Keratinocyte (primary cell): ENCODE measurements at regions not wholly inside any gene's neighbourhood (a gene's known extent, or its start where the extent isn't known, plus 50 kb on each side); places are given as distances from the start of the nearest gene placed in this dataset.

ENCODE experiments used
- DNase-seq: peaks from one replicate; pipeline ENCODE4 v3.0.0-alpha.2; 2011; ENCODE audit warnings: low read depth, missing footprints, low spot score
- FAIRE-seq: peaks from 2 replicates; lab custom pipeline; 2011; peaks lifted over from hg19 to GRCh38; lab: Jason Lieb, UNC
- H2AFZ ChIP-seq: 2 replicates; pipeline ENCODE4 v1.6.0; 2012; ENCODE audit warnings: low read length, control low read depth, inconsistent platforms; ENCODE audit not compliant: control insufficient read depth
- H3K27ac ChIP-seq: 2 replicates; pipeline ENCODE4 v1.5.1; 2011; ENCODE audit warnings: low read length; ENCODE audit not compliant: control insufficient read depth, insufficient read depth
- H3K27me3 ChIP-seq: 3 replicates; pipeline ENCODE4 v1.6.0; 2011; ENCODE audit warnings: low read length; ENCODE audit not compliant: control insufficient read depth, insufficient read depth; ENCODE audit errors: extremely low read depth
- H3K36me3 ChIP-seq, 2 experiments: 2 replicates in 1 of 2; 3 replicates in 1 of 2; pipeline ENCODE4 v1.5.1; 2011; ENCODE audit warnings: low read length in 2 of 2, mild to moderate bottlenecking in 1 of 2; ENCODE audit not compliant: control insufficient read depth in 2 of 2, insufficient read depth in 2 of 2; ENCODE audit errors: extremely low read depth in 1 of 2
- H3K4me1 ChIP-seq: 3 replicates; pipeline ENCODE4 v1.5.1; 2011; ENCODE audit warnings: low read length; ENCODE audit not compliant: control insufficient read depth, insufficient read depth; ENCODE audit errors: extremely low read depth
- H3K4me2 ChIP-seq: 3 replicates; pipeline ENCODE4 v1.6.0; 2011; ENCODE audit warnings: low read depth, low read length; ENCODE audit not compliant: control insufficient read depth, insufficient read depth; ENCODE audit errors: extremely low read depth
- H3K4me3 ChIP-seq, 3 experiments: fragments of 200-600 bp in 1 of 3; sonication (generic) in 1 of 3; 2 replicates in 2 of 3; 3 replicates in 1 of 3; pipeline ENCODE4 v1.5.1; 2011 to 2016; ENCODE audit warnings: low read length in 3 of 3, mild to moderate bottlenecking in 3 of 3, control low read depth in 2 of 3, inconsistent platforms in 1 of 3, low read depth in 1 of 3, mixed read lengths in 1 of 3, mixed run types in 1 of 3, moderate library complexity in 1 of 3; ENCODE audit not compliant: control insufficient read depth in 2 of 3, insufficient read depth in 2 of 3; ENCODE audit errors: extremely low read depth in 1 of 3
- H3K79me2 ChIP-seq: 2 replicates; pipeline ENCODE4 v1.6.0; 2012; ENCODE audit warnings: low read length; ENCODE audit not compliant: control insufficient read depth, insufficient read depth
- H3K9ac ChIP-seq: 3 replicates; pipeline ENCODE4 v1.6.0; 2011; ENCODE audit warnings: low read length; ENCODE audit not compliant: control insufficient read depth, insufficient read depth; ENCODE audit errors: extremely low read depth
- H3K9me1 ChIP-seq: 3 replicates; pipeline ENCODE4 v1.6.0; 2011; ENCODE audit warnings: low read length; ENCODE audit not compliant: control insufficient read depth, insufficient read depth; ENCODE audit errors: extremely low read depth
- H3K9me3 ChIP-seq: 2 replicates; pipeline ENCODE4 v1.5.1; 2012; ENCODE audit warnings: low read depth, low read length; ENCODE audit not compliant: control insufficient read depth
- H4K20me1 ChIP-seq: 3 replicates; pipeline ENCODE4 v1.6.0; 2011; ENCODE audit warnings: low read length; ENCODE audit not compliant: control insufficient read depth, insufficient read depth; ENCODE audit errors: extremely low read depth
- EZH2 ChIP-seq: IDR thresholded peaks from one replicate; pipeline ENCODE4 v1.6.1; 2012; ENCODE audit warnings: inconsistent platforms, mild to moderate bottlenecking, low read length, moderate library complexity
- dilution Hi-C: fragments of 300-500 bp; cut with MboI; formaldehyde crosslinking; loops from one replicate; pipeline ENCODE4 v1.7.0; 2020; ENCODE audit warnings: low sequenced_read_pairs; ENCODE audit not compliant: extremely low pct_ligation_motif_present
- TF ChIP-seq, protein P1 (sequence below), 3 experiments: IDR thresholded peaks in 1 of 3; conservative IDR thresholded peaks in 1 of 3; optimal IDR thresholded peaks in 1 of 3; 2 replicates in 2 of 3; 3 replicates in 1 of 3; pipeline versions ENCODE3 to v1.5.1; 2011; ENCODE audit warnings: low read length in 3 of 3, mild to moderate bottlenecking in 3 of 3, moderate library complexity in 2 of 3, control low read depth in 1 of 3, inconsistent platforms in 1 of 3; ENCODE audit not compliant: insufficient read depth in 2 of 3; ENCODE audit errors: extremely low read depth in 1 of 3

DNA sequence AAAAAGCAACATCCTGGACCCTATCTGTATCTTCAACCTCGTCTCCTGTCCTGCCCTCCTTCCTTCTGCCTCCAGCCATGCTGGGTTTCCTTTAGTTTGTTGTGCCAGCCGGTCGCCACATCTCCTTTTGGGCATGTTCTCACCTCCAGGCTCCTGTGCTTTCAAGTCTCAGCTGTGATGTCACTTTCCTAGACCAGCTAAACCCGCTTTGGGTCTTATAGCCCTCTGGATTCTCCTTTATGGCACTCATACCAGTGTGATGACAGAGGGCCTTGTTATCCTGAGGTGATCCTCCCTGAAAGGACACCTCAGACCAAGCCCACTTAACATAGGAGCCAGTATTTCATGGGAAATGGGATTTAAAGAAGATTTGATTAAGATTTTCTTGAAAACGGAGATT is 108.6 kb downstream of the EMX2 start:
- H4K20me1 ChIP-seq: no peaks in the 10 kb centered on the region
- H3K4me3 ChIP-seq: no peak overlapping the region
- no peaks in the 10 kb centered on the region for H3K36me3 ChIP-seq
- H3K27ac ChIP-seq: no peak overlapping the region
- FAIRE-seq: no peak
- H3K4me2 ChIP-seq: no peak overlapping the region
- DNase-seq: no peak
- no peaks in the 10 kb centered on the region for H3K9me1 ChIP-seq
- peaks cover 12% of the 10 kb centered on the region for H3K4me1 ChIP-seq
- no peak overlapping the region for H3K9ac ChIP-seq
- dilution Hi-C loops: no loop called here
- H3K9me3 ChIP-seq: peaks cover 5% of the 10 kb centered on the region
- no peaks in the 10 kb centered on the region for H3K27me3 ChIP-seq
- no peak for TF ChIP-seq EZH2
- TF ChIP-seq, protein P1, sequence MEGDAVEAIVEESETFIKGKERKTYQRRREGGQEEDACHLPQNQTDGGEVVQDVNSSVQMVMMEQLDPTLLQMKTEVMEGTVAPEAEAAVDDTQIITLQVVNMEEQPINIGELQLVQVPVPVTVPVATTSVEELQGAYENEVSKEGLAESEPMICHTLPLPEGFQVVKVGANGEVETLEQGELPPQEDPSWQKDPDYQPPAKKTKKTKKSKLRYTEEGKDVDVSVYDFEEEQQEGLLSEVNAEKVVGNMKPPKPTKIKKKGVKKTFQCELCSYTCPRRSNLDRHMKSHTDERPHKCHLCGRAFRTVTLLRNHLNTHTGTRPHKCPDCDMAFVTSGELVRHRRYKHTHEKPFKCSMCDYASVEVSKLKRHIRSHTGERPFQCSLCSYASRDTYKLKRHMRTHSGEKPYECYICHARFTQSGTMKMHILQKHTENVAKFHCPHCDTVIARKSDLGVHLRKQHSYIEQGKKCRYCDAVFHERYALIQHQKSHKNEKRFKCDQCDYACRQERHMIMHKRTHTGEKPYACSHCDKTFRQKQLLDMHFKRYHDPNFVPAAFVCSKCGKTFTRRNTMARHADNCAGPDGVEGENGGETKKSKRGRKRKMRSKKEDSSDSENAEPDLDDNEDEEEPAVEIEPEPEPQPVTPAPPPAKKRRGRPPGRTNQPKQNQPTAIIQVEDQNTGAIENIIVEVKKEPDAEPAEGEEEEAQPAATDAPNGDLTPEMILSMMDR (optimal IDR thresholded peaks at IDR 0.05 in 1 of 3, IDR thresholded peaks at IDR 0.05 in 1 of 3, conservative IDR thresholded peaks at IDR 0.05 in 1 of 3; ENCODE audit: extremely low read depth in 1 of 3, insufficient read depth in 2 of 3, low read length in 3 of 3): no peak
- H2AFZ ChIP-seq: no peak overlapping the region
- no peaks in the 10 kb centered on the region for H3K79me2 ChIP-seq

DNA sequence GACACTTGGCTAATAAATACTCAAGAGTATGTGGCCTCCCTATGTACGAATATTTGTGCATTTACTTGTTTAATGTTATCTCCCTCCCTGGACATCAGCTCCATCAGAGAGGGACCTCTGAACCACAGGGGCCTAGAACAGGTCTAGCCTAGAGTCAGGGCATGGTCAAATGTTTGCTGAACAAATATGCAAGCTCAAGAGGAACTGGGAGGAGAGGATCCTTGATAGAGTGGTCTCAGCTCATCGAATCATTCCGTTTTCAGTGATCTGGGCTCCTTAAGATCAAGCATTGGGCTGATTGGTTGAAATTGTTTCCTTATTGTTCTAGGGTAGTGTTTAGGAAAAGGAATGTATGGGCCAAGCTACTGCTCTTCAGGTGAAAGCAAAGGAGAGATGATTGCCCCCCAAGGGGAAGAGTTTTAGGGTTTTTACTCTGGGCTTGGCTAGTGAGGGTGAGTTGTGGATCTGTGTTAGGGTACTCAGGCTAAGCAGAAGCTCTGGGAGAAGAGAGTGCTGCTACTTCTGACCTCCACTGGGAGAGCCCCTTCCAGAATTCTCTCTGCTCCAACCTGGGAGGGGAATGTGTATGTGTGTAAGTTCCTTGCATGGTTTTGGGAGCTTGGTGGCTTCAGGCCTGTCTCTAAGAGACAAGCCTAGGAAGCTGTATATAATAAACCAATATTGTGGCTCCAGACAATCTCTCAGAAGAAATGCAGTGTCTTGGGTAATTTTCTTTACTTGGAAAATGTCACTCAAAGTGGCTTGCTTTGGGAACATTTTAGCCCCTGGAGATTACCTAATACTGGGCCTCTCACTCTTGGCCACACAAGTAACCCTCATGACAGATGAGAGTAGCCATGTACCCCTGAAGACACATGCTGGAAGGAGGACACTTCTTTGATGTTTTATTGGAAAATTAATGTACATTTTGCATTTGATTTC is 110.0 kb downstream of the EMX2 start:
- H3K4me2 ChIP-seq: peak overlapping the region; percentile 1
- H3K9ac ChIP-seq: no peak overlapping the region
- TF ChIP-seq EZH2: no peak
- TF ChIP-seq, protein P1 (optimal IDR thresholded peaks at IDR 0.05 in 1 of 3, IDR thresholded peaks at IDR 0.05 in 1 of 3, conservative IDR thresholded peaks at IDR 0.05 in 1 of 3; ENCODE audit: extremely low read depth in 1 of 3, insufficient read depth in 2 of 3, low read length in 3 of 3): no peak
- DNase-seq (no peak), FAIRE-seq (no peak)
- peak overlapping the region; percentile 27 for H3K27ac ChIP-seq
- H4K20me1 ChIP-seq: no peaks in the 10 kb centered on the region
- dilution Hi-C loops: no loop called here
- H3K79me2 ChIP-seq: no peaks in the 10 kb centered on the region
- H3K4me3 ChIP-seq: no peak overlapping the region
- H3K9me1 ChIP-seq: no peaks in the 10 kb centered on the region
- H3K27me3 ChIP-seq: no peaks in the 10 kb centered on the region
- H2AFZ ChIP-seq: no peak overlapping the region
- peaks cover 12% of the 10 kb centered on the region for H3K4me1 ChIP-seq
- H3K36me3 ChIP-seq: no peaks in the 10 kb centered on the region
- H3K9me3 ChIP-seq: peaks cover 5% of the 10 kb centered on the region
